NCI-H1048 (cell line): ENCODE measurements at regions not wholly inside any gene's neighbourhood (a gene's known extent, or its start where the extent isn't known, plus 50 kb on each side); places are given as distances from the start of the nearest gene placed in this dataset.

Experiments used
- DNase-seq: peaks from one replicate; lab custom pipeline; 2025; lab: John Stamatoyannopoulos, UW

GRCh38 chr2:66895206-66895605, 460.3 kb downstream of the MEIS1 start:
- no peak for DNase-seq

GRCh38 chr2:66896131-66896530, 461.2 kb downstream of the MEIS1 start:
- no peak for DNase-seq

- DNase-seq = no peak
Observed at GRCh38 chr2:66897181-66897580, 462.3 kb downstream of the MEIS1 start.

GRCh38 chr2:66897691-66898150, 462.8 kb downstream of the MEIS1 start:
- no peak for DNase-seq

GRCh38 chr2:66899109-66899508, 464.2 kb downstream of the MEIS1 start:
- no peak for DNase-seq

GRCh38 chr2:66899648-66900047, 464.7 kb downstream of the MEIS1 start:
- DNase-seq = no peak

- DNase-seq = no peak
Observed at GRCh38 chr2:66901344-66901743, 466.4 kb downstream of the MEIS1 start.

GRCh38 chr2:66903183-66903582, 468.3 kb downstream of the MEIS1 start:
- DNase-seq = no peak

- no peak for DNase-seq
Observed at GRCh38 chr2:66903745-66904465, 469.0 kb downstream of the MEIS1 start.

GRCh38 chr2:66915237-66915636, 480.3 kb downstream of the MEIS1 start:
- no peak for DNase-seq

- no peak for DNase-seq
Observed at GRCh38 chr2:66919286-66919685, 477.8 kb upstream of the ETAA1 start.

GRCh38 chr2:66920415-66920814, 476.7 kb upstream of the ETAA1 start:
- no peak for DNase-seq

- no peak for DNase-seq
Observed at GRCh38 chr2:66925128-66925527, 472.0 kb upstream of the ETAA1 start.

GRCh38 chr2:66926594-66927112, 470.5 kb upstream of the ETAA1 start:
- no peak for DNase-seq

- DNase-seq = no peak
Observed at GRCh38 chr2:66929632-66930338, 467.3 kb upstream of the ETAA1 start.

- no peak for DNase-seq
Observed at GRCh38 chr2:66930339-66931220, 466.6 kb upstream of the ETAA1 start.

- DNase-seq = no peak
Observed at GRCh38 chr2:66938471-66938967, 458.6 kb upstream of the ETAA1 start.

- DNase-seq = no peak
Observed at GRCh38 chr2:66940080-66940479, 457.1 kb upstream of the ETAA1 start.

GRCh38 chr2:66948234-66948633, 448.9 kb upstream of the ETAA1 start:
- no peak for DNase-seq

GRCh38 chr2:66957198-66957597, 439.9 kb upstream of the ETAA1 start:
- DNase-seq = no peak

GRCh38 chr2:66957677-66958076, 439.5 kb upstream of the ETAA1 start:
- DNase-seq = no peak

GRCh38 chr2:66960161-66960560, 437.0 kb upstream of the ETAA1 start:
- no peak for DNase-seq
